GM19372 (cell line): ENCODE measurements at regions not wholly inside any gene's neighbourhood (a gene's known extent, or its start where the extent isn't known, plus 50 kb on each side); places are given as distances from the start of the nearest gene placed in this dataset.

Experiments
- ATAC-seq: cut with Tn5 transposase; IDR thresholded peaks from one replicate; pipeline ENCODE4 v1.9.1; 2021; ENCODE audit warnings: mild to moderate bottlenecking, low read depth, moderate library complexity; ENCODE audit not compliant: unreplicated experiment

- ATAC-seq: no peak
Observed at GRCh38 chr10:24091256-24091655, 117.7 kb upstream of the KIAA1217 start.

DNA sequence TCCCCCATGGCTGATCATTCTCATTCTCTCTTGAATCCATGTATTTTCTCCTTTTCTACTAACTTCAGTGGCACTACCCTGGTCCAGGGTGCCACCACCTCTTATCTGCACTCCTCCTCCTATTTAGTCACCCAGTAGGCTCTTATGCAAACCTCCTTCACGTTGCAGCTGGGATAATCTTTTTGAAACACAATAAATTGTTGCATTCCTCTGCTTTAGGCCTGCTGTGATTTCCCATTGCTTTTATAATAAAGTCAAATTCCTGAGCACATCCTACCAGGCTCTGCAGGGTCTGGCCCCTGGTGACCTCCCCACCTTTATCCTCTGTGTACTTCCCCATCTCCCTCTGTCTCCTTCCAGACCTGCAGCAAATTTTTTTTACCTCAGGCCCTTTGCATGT lies 112.7 kb upstream of the KIAA1217 start:
- no peak for ATAC-seq

GRCh38 chr10:24097751-24098207 lies 111.2 kb upstream of the KIAA1217 start:
- ATAC-seq: no peak

GRCh38 chr10:24104895-24105294 lies 104.0 kb upstream of the KIAA1217 start:
- ATAC-seq: no peak

DNA sequence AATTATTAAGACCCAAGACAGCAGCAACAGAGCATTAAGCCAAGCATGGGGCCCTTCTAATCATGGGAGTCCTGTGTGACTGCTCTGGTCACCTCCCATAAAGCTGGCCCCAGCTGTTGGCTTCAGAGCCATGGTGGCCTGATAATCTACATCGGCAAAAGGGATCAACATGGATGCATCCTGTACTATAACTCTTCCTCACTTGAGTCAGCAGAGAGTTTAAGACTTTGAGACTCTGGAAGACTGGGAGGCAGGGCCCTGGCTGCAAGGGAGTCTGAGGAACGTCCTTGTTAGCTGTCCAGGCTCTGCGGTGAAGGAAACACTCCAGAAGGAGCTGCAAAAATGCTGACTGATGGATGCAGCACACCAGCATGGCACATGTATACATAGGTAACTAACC lies 95.0 kb upstream of the KIAA1217 start:
- no peak for ATAC-seq

DNA sequence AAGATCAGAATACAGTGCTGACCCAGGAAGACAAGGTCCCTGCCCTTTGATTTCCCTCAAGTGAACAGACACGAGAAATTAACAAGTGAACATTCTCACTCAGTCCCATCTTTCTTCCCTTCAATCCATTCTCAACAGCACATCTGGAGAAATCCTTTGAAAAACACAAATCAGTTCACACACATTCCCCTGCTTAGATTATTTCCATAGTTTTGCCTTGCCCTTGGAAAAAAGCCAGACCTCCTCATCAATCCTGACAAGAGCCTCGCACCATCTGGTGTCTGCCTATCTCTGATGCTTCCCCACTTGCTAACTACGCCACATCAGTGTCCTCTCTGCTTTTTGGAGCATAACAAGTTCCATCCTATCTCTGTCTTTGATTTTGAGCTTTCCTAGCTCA lies 94.4 kb upstream of the KIAA1217 start:
- ATAC-seq: no peak

DNA sequence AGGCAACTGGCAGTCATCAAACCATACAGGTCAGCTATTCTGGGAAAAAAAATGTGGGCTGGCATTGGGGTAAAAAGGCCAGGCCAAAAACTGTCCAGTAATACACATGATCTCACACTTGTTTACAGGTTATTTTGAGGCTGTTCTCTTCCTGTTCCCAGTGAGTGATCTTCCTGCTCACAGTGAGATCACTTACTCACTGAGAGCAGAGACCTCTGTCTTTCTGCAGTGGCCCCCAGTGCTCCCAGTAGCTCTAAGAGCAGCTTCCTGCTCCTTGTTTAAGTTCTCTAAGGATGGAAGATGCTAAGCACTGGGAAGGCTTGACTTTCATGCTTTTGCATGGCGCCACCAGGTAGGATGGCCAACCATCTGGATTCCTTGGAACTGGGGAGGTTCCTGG lies 93.5 kb upstream of the KIAA1217 start:
- no peak for ATAC-seq

GRCh38 chr10:24118246-24118645 lies 90.7 kb upstream of the KIAA1217 start:
- ATAC-seq: no peak

GRCh38 chr10:24119896-24120295 lies 89.0 kb upstream of the KIAA1217 start:
- no peak for ATAC-seq

GRCh38 chr10:24120646-24121045 lies 88.3 kb upstream of the KIAA1217 start:
- no peak for ATAC-seq

DNA sequence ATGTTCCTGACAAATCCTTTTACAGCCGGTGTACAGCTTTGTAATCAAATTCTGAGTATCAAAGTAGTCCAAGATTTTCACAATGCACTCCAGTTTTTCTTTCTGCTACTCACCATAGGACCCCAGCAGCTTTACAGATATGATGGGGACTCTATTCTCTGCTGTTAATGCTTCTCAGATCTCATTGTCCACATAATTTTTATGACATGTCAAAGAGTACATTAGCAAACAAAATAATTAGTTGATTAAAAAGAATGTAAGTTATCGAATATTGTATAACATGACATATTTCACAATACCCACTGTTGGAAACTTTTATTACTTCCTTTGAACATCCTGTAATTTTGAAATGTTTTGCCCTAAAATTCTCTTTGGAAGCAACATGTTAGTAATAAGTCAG lies 81.4 kb upstream of the KIAA1217 start:
- no peak for ATAC-seq

- ATAC-seq: no peak
Observed at GRCh38 chr10:24128066-24128730, 80.7 kb upstream of the KIAA1217 start.

DNA sequence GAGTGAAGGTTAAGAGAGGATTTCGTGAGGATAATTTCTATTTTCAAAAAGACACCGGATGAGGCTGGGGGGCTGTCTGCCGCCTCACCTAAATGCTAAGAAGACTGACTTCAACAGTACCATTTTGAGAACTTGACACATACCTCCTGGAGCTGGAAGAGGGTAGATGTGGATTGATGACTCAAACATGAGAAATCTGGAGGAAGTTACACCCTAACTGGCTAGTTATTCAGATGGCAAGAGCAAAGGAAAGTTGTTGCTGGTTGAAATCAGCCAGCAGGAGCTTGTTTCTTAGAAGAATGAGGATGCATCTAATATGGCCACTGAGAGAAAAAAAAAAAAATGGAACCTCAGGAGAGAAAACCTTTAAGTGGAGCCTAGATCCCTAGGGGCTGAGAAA lies 76.2 kb upstream of the KIAA1217 start:
- ATAC-seq: no peak

DNA sequence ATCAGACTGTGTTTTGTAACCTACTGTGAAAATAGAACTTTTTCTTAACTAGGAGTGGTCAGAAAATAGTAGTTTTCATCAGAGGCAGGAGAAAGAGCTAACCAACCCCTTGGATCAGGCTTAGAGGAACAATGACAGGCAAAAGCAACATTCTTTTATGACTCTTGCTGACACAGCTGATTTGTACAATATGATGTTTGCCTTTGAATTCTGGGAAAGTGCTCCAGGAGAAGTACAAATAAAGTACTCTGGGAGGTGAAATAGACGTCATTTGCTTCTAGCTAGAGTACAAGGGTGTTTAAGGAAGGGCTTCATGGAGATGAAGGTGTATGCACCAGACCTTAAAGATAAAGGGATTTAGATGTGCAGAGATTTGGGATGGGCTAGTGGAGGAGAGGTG lies 75.1 kb upstream of the KIAA1217 start:
- no peak for ATAC-seq

DNA sequence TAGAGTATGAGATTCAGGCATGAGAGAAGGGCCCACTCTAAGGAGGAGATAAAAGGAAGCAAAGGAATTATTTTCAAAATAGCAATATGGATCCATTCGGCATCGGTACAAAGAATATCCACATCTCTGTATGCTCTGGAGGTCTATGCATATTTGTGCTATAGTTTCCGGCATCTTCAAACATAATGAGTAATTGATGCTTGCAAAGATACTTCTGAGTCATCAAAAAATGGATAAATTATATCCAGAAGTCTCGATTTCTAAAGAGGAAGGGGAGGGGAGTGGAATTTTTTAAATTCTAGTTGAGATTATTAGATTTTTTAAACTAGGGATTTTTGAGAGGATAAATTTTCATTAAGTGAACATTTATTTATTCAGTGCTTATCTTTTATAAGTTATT lies 72.9 kb upstream of the KIAA1217 start:
- no peak for ATAC-seq

- no peak for ATAC-seq
Observed at GRCh38 chr10:24147321-24147720, 61.6 kb upstream of the KIAA1217 start.

DNA sequence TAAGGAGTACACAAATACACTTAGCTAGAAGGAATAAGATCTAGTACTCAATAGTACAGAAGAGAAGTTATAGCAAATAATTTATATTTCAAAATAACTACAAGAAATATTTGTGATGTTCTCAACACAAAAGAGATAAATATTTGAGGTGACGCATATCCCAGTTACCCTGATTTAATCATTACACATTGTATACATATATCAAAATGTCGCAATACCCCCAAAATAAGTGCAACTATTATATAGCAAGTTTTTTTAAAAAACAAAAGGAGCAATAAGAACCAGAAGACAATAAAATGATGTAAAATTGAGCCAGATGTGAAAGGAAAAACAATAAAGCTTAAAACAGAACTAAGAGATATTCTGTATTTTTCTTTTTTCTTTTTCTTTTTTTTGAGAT lies 59.3 kb upstream of the KIAA1217 start:
- no peak for ATAC-seq

- ATAC-seq: no peak
Observed at GRCh38 chr10:24150853-24151252, 58.1 kb upstream of the KIAA1217 start.

GRCh38 chr10:24152270-24152669 lies 56.7 kb upstream of the KIAA1217 start:
- ATAC-seq: no peak

DNA sequence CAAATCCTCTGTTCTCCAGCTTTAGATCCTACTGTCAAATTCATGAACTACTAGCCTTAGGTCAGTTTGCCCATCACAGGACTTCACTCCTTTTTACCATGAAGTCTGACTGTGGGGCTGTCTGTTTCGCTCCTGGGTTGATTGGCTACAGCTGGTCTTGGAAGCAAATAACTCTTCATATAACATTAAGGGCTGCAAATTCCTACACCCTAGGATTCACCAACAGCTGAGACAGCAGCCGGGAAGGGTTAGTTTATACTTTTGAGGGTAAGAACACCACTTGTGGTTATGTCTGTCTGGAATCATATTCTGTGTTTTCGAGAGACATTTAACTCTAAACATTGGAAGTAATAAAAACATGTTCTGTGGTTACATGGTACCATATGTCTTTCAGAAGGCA lies 55.9 kb upstream of the KIAA1217 start:
- no peak for ATAC-seq

DNA sequence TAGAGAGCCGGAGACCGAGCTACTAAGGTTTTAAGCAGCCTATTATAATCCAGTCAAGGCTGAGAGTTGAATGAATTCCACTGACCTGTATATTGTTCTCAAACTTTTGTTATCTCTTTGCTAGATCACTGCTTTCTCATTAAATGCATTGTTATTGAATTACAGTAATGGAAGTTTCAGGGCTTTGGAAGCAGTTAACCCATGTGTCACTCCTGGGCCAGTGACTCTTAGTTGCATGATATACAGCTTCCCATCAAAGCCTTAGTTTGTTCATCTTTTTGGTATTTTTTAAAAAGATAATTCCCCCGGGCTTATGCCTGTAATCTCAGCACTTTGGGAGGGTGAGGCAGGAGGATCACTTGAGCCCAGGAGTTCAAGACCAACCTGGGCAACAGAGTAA lies 55.4 kb upstream of the KIAA1217 start:
- no peak for ATAC-seq

GRCh38 chr10:24156686-24157085 lies 52.3 kb upstream of the KIAA1217 start:
- no peak for ATAC-seq

DNA sequence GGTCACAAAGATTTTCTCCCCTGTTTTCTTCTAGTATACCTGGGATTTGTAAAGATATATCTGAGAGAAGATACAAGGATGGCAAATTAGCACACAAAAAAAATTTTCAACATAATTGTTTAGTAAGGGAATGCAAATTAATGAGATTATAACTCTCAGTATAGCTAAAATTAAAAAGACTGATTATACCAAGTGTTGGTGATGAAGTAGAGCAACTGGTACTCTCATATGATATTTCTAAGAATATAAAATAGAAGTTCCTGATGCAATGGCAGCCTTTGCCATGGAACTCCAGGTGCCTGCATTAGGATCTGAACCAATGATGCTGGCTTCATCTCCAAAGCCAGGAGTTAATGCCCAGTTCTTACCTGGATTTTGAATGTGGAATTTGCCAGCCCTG lies 51.4 kb upstream of the KIAA1217 start:
- ATAC-seq: no peak
